ENCODE measurements at regions not wholly inside any gene's neighbourhood (a gene's known extent, or its start where the extent isn't known, plus 50 kb on each side); places are given as distances from the start of the nearest gene placed in this dataset.

- 92 to 94% methylated on average over 6 of the region's 6 CpGs for WGBS, 2 donors
Measured at GRCh38 chr6:145006914-145007313, 721.8 kb downstream of the UTRN start.

GRCh38 chr6:145008715-145009114 is 723.6 kb downstream of the UTRN start:
- intact Hi-C loops (cut with DNase I; ENCODE audit: low total_unique reads) = no loop called here
- TF ChIP-seq CTCF (IDR thresholded peaks at IDR 0.05) (no peak), POLR2A (IDR thresholded peaks at IDR 0.05) (no peak)
- Histone ChIP-seq H3K27me3 (no peaks in the 10 kb centered on the region), H3K27ac (no peak overlapping the region), H3K36me3 (ENCODE audit: low read depth, missing control alignments) (no peaks in the 10 kb centered on the region), H3K4me1 (no peaks in the 10 kb centered on the region), H3K9me3 (no peaks in the 10 kb centered on the region), H3K4me3 (no peak overlapping the region)
- 82 to 90% methylated on average over 3 of the region's 3 CpGs for WGBS, 2 donors
- DNase-seq = no peak

More at GRCh38 chr6:145006914-145007313, 721.8 kb downstream of the UTRN start:
- no peak overlapping the region for H3K27ac ChIP-seq
- H3K36me3 ChIP-seq (ENCODE audit: low read depth, missing control alignments) = no peaks in the 10 kb centered on the region
- H3K9me3 ChIP-seq = no peaks in the 10 kb centered on the region
- no peaks in the 10 kb centered on the region for H3K27me3 ChIP-seq
- no peak overlapping the region for H3K4me3 ChIP-seq
- intact Hi-C loops (cut with DNase I; ENCODE audit: low total_unique reads) = no loop called here
- TF ChIP-seq CTCF (IDR thresholded peaks at IDR 0.05) = no peak
- no peak for TF ChIP-seq POLR2A (IDR thresholded peaks at IDR 0.05)
- no peaks in the 10 kb centered on the region for H3K4me1 ChIP-seq
- no peak for DNase-seq

- H3K27ac ChIP-seq = no peak overlapping the region
- TF ChIP-seq POLR2A (IDR thresholded peaks at IDR 0.05) (no peak), CTCF (IDR thresholded peaks at IDR 0.05) (no peak)
- intact Hi-C loops (cut with DNase I; ENCODE audit: low total_unique reads) = no loop called here
- no peak overlapping the region for H3K4me3 ChIP-seq
- no peaks in the 10 kb centered on the region for H3K36me3 ChIP-seq (ENCODE audit: low read depth, missing control alignments)
- no peaks in the 10 kb centered on the region for H3K27me3 ChIP-seq
- H3K4me1 ChIP-seq = no peaks in the 10 kb centered on the region
- DNase-seq = no peak
- no peaks in the 10 kb centered on the region for H3K9me3 ChIP-seq
Measured at GRCh38 chr6:145009711-145010110, 724.6 kb downstream of the UTRN start.

GRCh38 chr6:145012039-145012662 is 723.2 kb downstream of the EPM2A start:
- H3K27ac ChIP-seq = no peak overlapping the region
- DNase-seq = no peak
- no peaks in the 10 kb centered on the region for H3K36me3 ChIP-seq (ENCODE audit: low read depth, missing control alignments)
- no peaks in the 10 kb centered on the region for H3K9me3 ChIP-seq
- WGBS, 2 donors = 57 to 59% methylated on average over 5 of the region's 5 CpGs
- H3K4me3 ChIP-seq = no peak overlapping the region
- TF ChIP-seq CTCF (IDR thresholded peaks at IDR 0.05) (no peak), POLR2A (IDR thresholded peaks at IDR 0.05) (no peak)
- intact Hi-C loops (cut with DNase I; ENCODE audit: low total_unique reads) = no loop called here
- H3K27me3 ChIP-seq = no peaks in the 10 kb centered on the region
- no peaks in the 10 kb centered on the region for H3K4me1 ChIP-seq
